GM19351 (cell line): ENCODE measurements at regions not wholly inside any gene's neighbourhood (a gene's known extent, or its start where the extent isn't known, plus 50 kb on each side); places are given as distances from the start of the nearest gene placed in this dataset.
"Not testable (repeated sequence)": the region's sequence is repeated elsewhere in the genome, so short reads cannot be mapped to it uniquely, and the experiment has no call there.

Experiments
- ATAC-seq: cut with Tn5 transposase; IDR thresholded peaks from one replicate; pipeline ENCODE4 v1.9.1; 2021; ENCODE audit warnings: mild to moderate bottlenecking, moderate library complexity; ENCODE audit not compliant: unreplicated experiment

GRCh38 chr2:193480187-193480586, 1285.5 kb upstream of the TMEFF2 start:
- ATAC-seq = no peak

GRCh38 chr2:193476171-193476800, 1281.6 kb upstream of the TMEFF2 start:
- ATAC-seq = peak; percentile 45

- no peak for ATAC-seq
Observed at GRCh38 chr2:193475038-193475437, 1280.3 kb upstream of the TMEFF2 start.

- ATAC-seq = no peak
Observed at GRCh38 chr2:193469251-193469650, 1274.5 kb upstream of the TMEFF2 start.

GRCh38 chr2:193467276-193467987, 1272.7 kb upstream of the TMEFF2 start:
- no peak for ATAC-seq

GRCh38 chr2:193463011-193463410, 1268.3 kb upstream of the TMEFF2 start:
- ATAC-seq = no peak

GRCh38 chr2:193462411-193462810, 1267.7 kb upstream of the TMEFF2 start:
- no peak for ATAC-seq

- no peak for ATAC-seq
Observed at GRCh38 chr2:193461431-193461934, 1266.8 kb upstream of the TMEFF2 start.

GRCh38 chr2:193446967-193447366, 1252.2 kb upstream of the TMEFF2 start:
- no peak for ATAC-seq

- no peak for ATAC-seq
Observed at GRCh38 chr2:193442293-193442692, 1247.6 kb upstream of the TMEFF2 start.

GRCh38 chr2:193428336-193428818, 1233.6 kb upstream of the TMEFF2 start:
- ATAC-seq = no peak

GRCh38 chr2:193412368-193412767, 1217.6 kb upstream of the TMEFF2 start:
- ATAC-seq = not testable (repeated sequence)

GRCh38 chr2:193409951-193410350, 1215.2 kb upstream of the TMEFF2 start:
- no peak for ATAC-seq

- ATAC-seq = no peak
Observed at GRCh38 chr2:193382583-193382982, 1187.8 kb upstream of the TMEFF2 start.

- ATAC-seq = no peak
Observed at GRCh38 chr2:193377789-193378188, 1183.1 kb upstream of the TMEFF2 start.

- no peak for ATAC-seq
Observed at GRCh38 chr2:193373120-193373519, 1178.4 kb upstream of the TMEFF2 start.

GRCh38 chr2:193371200-193371599, 1176.5 kb upstream of the TMEFF2 start:
- no peak for ATAC-seq

- ATAC-seq = no peak
Observed at GRCh38 chr2:193368615-193369014, 1173.9 kb upstream of the TMEFF2 start.

GRCh38 chr2:193357508-193357907, 1162.8 kb upstream of the TMEFF2 start:
- ATAC-seq = no peak

- ATAC-seq = not testable (repeated sequence)
Observed at GRCh38 chr2:193352665-193353242, 1158.0 kb upstream of the TMEFF2 start.

- ATAC-seq = no peak
Observed at GRCh38 chr2:193350509-193350908, 1155.8 kb upstream of the TMEFF2 start.

GRCh38 chr2:193349642-193350041, 1154.9 kb upstream of the TMEFF2 start:
- no peak for ATAC-seq
